Endodermal cell (in vitro differentiated cells): ENCODE measurements at regions not wholly inside any gene's neighbourhood (a gene's known extent, or its start where the extent isn't known, plus 50 kb on each side); places are given as distances from the start of the nearest gene placed in this dataset.
A peak's percentile ranks its signal among the peaks of the same experiment; 100 is the strongest.

Experiments
- DNase-seq: peaks from one replicate; pipeline ENCODE4 v3.0.0-alpha.2; 2017
- H3K27ac ChIP-seq: 2 replicates; pipeline ENCODE4 v1.5.1; 2013; ENCODE audit warnings: mild to moderate bottlenecking, low read depth, low read length, moderate library complexity
- H3K27me3 ChIP-seq: 2 replicates; pipeline ENCODE4 v1.6.1; 2013; ENCODE audit warnings: mild to moderate bottlenecking, low read length, moderate library complexity; ENCODE audit not compliant: insufficient read depth, control insufficient read depth, poor library complexity, severe bottlenecking
- H3K36me3 ChIP-seq: 2 replicates; pipeline ENCODE4 v1.7.0; 2013; ENCODE audit warnings: mild to moderate bottlenecking, low read length, moderate library complexity; ENCODE audit not compliant: control insufficient read depth, insufficient read depth
- H3K4me1 ChIP-seq: one replicate; pipeline ENCODE4 v1.7.0; 2013; ENCODE audit warnings: low read length; ENCODE audit not compliant: control insufficient read depth, insufficient read depth
- H3K4me3 ChIP-seq: 2 replicates; pipeline ENCODE4 v1.5.1; 2013; ENCODE audit warnings: mild to moderate bottlenecking, low read length, moderate library complexity
- H3K9ac ChIP-seq: 2 replicates; pipeline ENCODE4 v1.6.1; 2013; ENCODE audit warnings: mild to moderate bottlenecking, low read length, moderate library complexity; ENCODE audit not compliant: poor library complexity, severe bottlenecking; ENCODE audit errors: extremely low read depth
- H3K9me3 ChIP-seq: 2 replicates; pipeline ENCODE4 v1.6.1; 2013; ENCODE audit warnings: mild to moderate bottlenecking, low read length, moderate library complexity; ENCODE audit not compliant: control insufficient read depth
- H3K27ac Mint-ChIP-seq: 2 replicates; pipeline ENCODE4 v1.8.0; 2020; ENCODE audit warnings: mixed read lengths
- H3K27me3 Mint-ChIP-seq: 2 replicates; pipeline ENCODE4 v1.8.0; 2021; ENCODE audit warnings: mild to moderate bottlenecking, mixed read lengths; ENCODE audit not compliant: insufficient read depth
- H3K36me3 Mint-ChIP-seq: 2 replicates; pipeline ENCODE4 v1.8.0; 2020; ENCODE audit warnings: low read depth, mixed read lengths
- H3K4me1 Mint-ChIP-seq: 2 replicates; pipeline ENCODE4 v1.8.0; 2020; ENCODE audit warnings: mixed read lengths
- H3K4me3 Mint-ChIP-seq: 2 replicates; pipeline ENCODE4 v1.8.0; 2020; ENCODE audit warnings: mild to moderate bottlenecking, moderate library complexity, mixed read lengths
- H3K9me3 Mint-ChIP-seq: 2 replicates; pipeline ENCODE4 v1.8.0; 2020; ENCODE audit warnings: mild to moderate bottlenecking, mixed read lengths
- WGBS, 2 experiments: methylation state at CpG; one replicate each; pipeline versions ENCODE4 v1.1.5 to v1.1.7; 2013; ENCODE audit warnings: missing lambda C conversion rate in 2 of 2, mixed read lengths in 1 of 2; ENCODE audit not compliant: insufficient coverage in 1 of 2, insufficient read length in 1 of 2; 5-methylcytosine and 5-hydroxymethylcytosine counted together
- TF ChIP-seq, protein P1 (sequence below): fragments of 200-600 bp; sonication (generic); conservative IDR thresholded peaks from 2 replicates; pipeline ENCODE4 v1.5.0; 2021; ENCODE audit warnings: antibody characterized with exemption, mild to moderate bottlenecking

GRCh38 chr3:31285833-31286486 lies 246.8 kb upstream of the STT3B start:
- Mint-ChIP-seq H3K4me1 (peaks cover 29% of the 10 kb centered on the region), H3K9me3 (no peaks in the 10 kb centered on the region), H3K36me3 (no peaks in the 10 kb centered on the region), H3K27me3 (peaks cover 2% of the 10 kb centered on the region), H3K27ac (no peak overlapping the region), H3K4me3 (no peak overlapping the region)
- WGBS, 2 experiments, result 71 to 92% methylated on average over 1 of the region's 2 CpGs
- no peak overlapping the region for H3K27ac ChIP-seq
- no peak for DNase-seq
- TF ChIP-seq, protein P1, sequence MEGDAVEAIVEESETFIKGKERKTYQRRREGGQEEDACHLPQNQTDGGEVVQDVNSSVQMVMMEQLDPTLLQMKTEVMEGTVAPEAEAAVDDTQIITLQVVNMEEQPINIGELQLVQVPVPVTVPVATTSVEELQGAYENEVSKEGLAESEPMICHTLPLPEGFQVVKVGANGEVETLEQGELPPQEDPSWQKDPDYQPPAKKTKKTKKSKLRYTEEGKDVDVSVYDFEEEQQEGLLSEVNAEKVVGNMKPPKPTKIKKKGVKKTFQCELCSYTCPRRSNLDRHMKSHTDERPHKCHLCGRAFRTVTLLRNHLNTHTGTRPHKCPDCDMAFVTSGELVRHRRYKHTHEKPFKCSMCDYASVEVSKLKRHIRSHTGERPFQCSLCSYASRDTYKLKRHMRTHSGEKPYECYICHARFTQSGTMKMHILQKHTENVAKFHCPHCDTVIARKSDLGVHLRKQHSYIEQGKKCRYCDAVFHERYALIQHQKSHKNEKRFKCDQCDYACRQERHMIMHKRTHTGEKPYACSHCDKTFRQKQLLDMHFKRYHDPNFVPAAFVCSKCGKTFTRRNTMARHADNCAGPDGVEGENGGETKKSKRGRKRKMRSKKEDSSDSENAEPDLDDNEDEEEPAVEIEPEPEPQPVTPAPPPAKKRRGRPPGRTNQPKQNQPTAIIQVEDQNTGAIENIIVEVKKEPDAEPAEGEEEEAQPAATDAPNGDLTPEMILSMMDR, result no peak
- H3K36me3 ChIP-seq, result no peaks in the 10 kb centered on the region
- no peaks in the 10 kb centered on the region for H3K27me3 ChIP-seq
- H3K9ac ChIP-seq, result no peak overlapping the region
- no peak overlapping the region for H3K4me3 ChIP-seq
- H3K4me1 ChIP-seq, result peaks cover 4% of the 10 kb centered on the region
- no peaks in the 10 kb centered on the region for H3K9me3 ChIP-seq

DNA sequence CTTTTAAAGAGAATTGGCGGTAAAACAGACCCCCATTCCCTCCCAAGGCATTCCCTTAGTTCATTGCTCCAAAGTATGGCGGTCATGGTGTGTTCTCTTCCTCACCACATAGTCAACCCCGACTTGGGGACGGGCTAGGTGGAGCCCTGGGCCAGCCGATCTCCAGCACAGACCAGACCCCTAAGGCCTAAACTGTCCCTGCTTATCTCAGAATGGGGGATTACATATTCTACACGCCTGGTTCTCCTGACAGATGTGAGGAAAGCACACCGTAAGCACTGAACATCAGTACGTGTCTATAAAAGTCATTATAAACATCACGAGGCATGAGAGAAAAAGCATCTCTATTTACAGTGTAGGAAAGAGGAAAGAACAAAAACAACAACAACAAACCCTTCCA lies 244.5 kb upstream of the STT3B start:
- Histone ChIP-seq H3K4me3 (no peak overlapping the region), H3K4me1 (peaks cover 4% of the 10 kb centered on the region), H3K9me3 (no peaks in the 10 kb centered on the region), H3K36me3 (no peaks in the 10 kb centered on the region), H3K9ac (no peak overlapping the region), H3K27me3 (no peaks in the 10 kb centered on the region), H3K27ac (peak overlapping the region; percentile 12)
- Mint-ChIP-seq H3K4me1 (peaks cover 29% of the 10 kb centered on the region), H3K9me3 (no peaks in the 10 kb centered on the region), H3K36me3 (no peaks in the 10 kb centered on the region), H3K27ac (no peak overlapping the region), H3K4me3 (no peak overlapping the region), H3K27me3 (peaks cover 2% of the 10 kb centered on the region)
- DNase-seq, result no peak
- TF ChIP-seq, protein P1, result no peak
- 96 to 98% methylated on average over 6 to 9 of the region's 9 CpGs for WGBS, 2 experiments

DNA sequence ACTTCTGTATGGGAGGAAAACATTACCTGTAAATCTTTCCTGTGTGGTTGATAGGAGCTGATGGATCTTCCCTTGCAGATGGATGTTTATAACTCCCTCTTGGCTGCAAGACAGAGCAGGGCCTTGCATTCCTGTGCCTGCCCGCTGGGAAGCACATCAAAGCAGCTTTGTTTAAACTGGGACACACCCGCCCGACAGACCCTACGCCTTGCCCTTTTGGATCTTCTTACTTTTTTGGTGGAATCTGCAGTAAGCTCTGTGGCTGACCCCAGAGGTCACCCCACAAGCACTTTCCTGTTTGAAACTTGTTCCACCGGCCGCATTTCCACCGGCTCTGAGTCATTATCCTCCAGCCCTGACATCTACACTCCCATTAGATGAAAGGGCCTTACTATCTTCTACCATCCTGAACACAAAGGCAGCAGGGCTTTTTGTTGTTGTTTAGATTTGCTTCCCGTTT lies 244.1 kb upstream of the STT3B start:
- Histone ChIP-seq H3K27me3 (no peaks in the 10 kb centered on the region), H3K9ac (no peak overlapping the region), H3K9me3 (no peaks in the 10 kb centered on the region), H3K4me3 (no peak overlapping the region), H3K4me1 (peaks cover 4% of the 10 kb centered on the region), H3K27ac (peak overlapping the region; percentile 35), H3K36me3 (no peaks in the 10 kb centered on the region)
- Mint-ChIP-seq H3K4me3 (no peak overlapping the region), H3K36me3 (no peaks in the 10 kb centered on the region), H3K9me3 (no peaks in the 10 kb centered on the region), H3K4me1 (peaks cover 29% of the 10 kb centered on the region), H3K27me3 (peaks cover 2% of the 10 kb centered on the region), H3K27ac (peak overlapping the region; percentile 33)
- DNase-seq, result peak; percentile 75
- TF ChIP-seq, protein P1, result no peak
- 34 to 47% methylated on average over 6 to 8 of the region's 8 CpGs for WGBS, 2 experiments
